Muscle of arm (tissue), 1 donor: ENCODE measurements at regions not wholly inside any gene's neighbourhood (a gene's known extent, or its start where the extent isn't known, plus 50 kb on each side); places are given as distances from the start of the nearest gene placed in this dataset.

ENCODE experiments used
- DNase-seq: peaks from one replicate; pipeline ENCODE4 v3.0.0-alpha.2; 2013

- no peak for DNase-seq
Measured at GRCh38 chr15:52876991-52877663, 87.0 kb upstream of the ONECUT1 start.

DNA sequence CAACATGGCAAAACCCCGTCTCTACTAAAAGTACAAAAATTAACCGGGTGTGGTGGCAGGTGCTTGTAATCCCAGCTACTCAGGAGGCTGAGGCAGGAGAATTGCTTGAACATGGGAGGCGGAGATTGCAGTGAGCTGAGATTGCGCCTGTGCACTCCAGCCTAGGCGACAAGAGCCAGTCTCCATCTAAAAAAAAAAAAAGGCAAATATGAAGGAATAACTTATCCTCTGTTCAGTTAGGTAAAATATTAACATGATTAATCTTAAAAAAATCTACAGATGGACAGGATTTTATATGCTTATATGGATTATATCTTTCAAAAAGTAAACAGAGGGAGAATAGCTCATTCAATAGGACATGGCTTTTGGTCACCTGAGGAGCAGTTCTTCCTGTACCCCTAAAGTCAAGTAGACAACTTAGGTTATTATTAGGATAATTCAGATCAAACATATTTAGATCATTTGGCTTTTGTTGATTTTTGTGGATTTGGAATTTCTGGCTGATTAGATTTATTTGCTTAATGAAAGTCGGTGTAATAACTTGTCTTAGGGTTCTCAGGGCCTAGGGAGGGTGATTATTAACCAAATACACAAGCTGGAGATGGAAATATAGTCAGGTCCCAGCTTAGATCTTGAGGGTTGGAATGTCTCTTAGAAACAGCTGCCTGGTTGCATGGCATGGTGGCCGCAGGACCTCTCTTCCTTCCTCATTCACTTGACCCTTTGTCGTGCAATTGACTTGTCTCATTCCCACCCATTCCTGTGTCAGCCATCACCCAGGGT is 82.1 kb upstream of the ONECUT1 start:
- DNase-seq: no peak

DNA sequence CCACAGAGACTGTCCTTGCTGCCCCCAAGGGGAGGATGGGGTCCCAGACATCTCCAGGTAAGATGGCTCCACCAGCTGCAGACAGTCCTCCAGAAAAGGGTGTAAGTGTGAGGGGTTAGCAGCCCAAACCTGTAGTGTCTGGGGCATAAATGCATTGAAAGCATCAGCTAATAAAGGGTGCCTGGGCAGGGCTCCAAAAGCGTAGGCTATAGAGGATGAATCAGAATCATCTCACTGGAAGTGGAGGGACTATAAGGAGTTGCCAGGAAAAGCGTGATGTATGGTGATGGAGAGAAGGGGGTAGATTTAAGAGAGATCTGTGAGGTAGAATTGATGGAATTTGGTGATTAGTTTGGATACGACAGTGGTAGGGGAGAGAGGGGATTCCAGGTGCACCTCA is 79.9 kb upstream of the ONECUT1 start:
- no peak for DNase-seq

GRCh38 chr15:52866698-52867097 is 76.6 kb upstream of the ONECUT1 start:
- DNase-seq: no peak

DNA sequence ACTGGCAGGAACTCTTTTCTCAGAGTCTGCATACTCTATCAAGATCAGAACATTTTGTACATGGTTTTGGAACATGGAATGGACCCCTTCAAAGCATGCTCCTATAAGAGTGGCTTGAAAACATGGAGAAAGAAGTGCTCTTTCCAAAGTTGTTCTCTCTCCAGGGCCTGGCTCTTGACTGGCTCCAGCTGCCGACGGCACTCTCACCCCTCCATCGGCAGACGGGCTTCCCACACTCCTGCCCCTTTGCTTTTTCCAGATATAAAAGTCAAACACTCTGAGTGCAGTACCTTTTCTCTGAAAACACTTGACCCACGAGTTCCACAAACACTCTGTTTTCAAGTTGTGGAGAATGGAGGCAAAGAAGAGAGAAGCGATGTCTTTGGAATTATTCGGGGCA is 72.5 kb upstream of the ONECUT1 start:
- no peak for DNase-seq

- no peak for DNase-seq
Measured at GRCh38 chr15:52858782-52859176, 68.6 kb upstream of the ONECUT1 start.

- DNase-seq: no peak
Measured at GRCh38 chr15:52857937-52858781, 68.0 kb upstream of the ONECUT1 start.

DNA sequence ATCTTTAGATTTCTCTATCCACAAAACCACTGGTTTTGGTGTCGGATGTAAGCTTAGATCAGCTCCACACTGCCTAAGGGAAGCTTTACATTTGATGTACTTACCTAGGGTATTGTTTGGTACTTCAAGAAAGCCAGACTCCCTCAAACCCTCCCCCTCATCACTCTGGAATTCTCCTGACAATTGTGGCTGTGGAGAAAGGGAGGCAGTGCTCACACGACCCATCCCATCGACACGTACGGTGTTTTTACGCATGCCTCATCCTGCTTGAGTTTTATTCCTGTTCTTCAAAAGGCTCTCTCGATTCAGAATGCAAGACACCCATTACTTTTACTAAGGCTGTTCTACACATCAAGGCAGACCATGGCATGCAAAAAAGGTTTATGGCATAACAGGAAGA is 67.3 kb upstream of the ONECUT1 start:
- DNase-seq: no peak

DNA sequence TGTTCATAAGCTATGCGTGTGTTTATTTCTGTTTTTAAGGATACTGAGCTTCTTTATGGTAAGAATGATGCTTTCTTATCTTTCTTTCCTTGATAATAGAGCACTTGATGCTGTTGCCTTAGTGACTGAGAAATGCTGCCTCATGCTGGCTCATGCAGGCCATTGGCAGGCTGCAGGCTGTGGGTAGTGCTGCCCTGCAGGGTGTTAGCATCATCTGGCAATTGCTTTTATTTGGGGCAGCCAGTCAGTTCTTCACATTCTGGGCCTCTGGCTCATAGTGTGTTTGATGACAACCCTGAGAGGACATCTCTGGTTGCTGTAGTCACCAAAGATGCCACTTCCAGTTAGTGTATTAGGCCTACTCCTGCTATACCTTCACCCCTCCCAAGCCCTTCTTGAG is 66.2 kb upstream of the ONECUT1 start:
- DNase-seq: no peak

GRCh38 chr15:52855157-52855556 is 65.0 kb upstream of the ONECUT1 start:
- no peak for DNase-seq

GRCh38 chr15:52844823-52845222 is 54.7 kb upstream of the ONECUT1 start:
- no peak for DNase-seq
